ENCODE measurements at regions not wholly inside any gene's neighbourhood (a gene's known extent, or its start where the extent isn't known, plus 50 kb on each side); places are given as distances from the start of the nearest gene placed in this dataset.
"Not testable (repeated sequence)": the region's sequence is repeated elsewhere in the genome, so short reads cannot be mapped to it uniquely, and the experiment has no call there.

DNA sequence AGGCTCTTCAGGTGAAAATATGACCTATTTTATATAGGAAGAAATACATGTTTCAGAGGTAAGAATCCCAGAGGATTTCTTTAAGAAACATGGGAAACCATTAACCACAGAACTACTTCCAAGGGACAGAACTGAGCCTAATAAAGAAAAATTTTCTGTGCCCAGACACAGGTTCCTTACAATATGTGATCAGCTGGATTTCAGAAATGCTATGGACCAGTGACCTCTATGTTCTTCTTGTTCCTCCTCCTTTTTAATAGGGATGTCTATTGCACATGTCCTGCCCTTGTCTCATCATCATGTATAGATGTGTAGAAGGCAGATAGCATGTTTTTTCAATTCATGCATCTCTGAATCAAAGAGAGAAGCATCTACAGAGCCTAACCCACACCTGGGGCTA, 836.6 kb downstream of the RNF144A start:
- no peak overlapping the region for H2AFZ ChIP-seq
- no peak overlapping the region for H3K4me2 ChIP-seq (ENCODE audit: low read length)
- H3K27ac ChIP-seq = no peak overlapping the region
- no peaks in the 10 kb centered on the region for H3K4me1 ChIP-seq
- TF ChIP-seq, protein P1, sequence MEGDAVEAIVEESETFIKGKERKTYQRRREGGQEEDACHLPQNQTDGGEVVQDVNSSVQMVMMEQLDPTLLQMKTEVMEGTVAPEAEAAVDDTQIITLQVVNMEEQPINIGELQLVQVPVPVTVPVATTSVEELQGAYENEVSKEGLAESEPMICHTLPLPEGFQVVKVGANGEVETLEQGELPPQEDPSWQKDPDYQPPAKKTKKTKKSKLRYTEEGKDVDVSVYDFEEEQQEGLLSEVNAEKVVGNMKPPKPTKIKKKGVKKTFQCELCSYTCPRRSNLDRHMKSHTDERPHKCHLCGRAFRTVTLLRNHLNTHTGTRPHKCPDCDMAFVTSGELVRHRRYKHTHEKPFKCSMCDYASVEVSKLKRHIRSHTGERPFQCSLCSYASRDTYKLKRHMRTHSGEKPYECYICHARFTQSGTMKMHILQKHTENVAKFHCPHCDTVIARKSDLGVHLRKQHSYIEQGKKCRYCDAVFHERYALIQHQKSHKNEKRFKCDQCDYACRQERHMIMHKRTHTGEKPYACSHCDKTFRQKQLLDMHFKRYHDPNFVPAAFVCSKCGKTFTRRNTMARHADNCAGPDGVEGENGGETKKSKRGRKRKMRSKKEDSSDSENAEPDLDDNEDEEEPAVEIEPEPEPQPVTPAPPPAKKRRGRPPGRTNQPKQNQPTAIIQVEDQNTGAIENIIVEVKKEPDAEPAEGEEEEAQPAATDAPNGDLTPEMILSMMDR (IDR thresholded peaks at IDR 0.05) = no peak
- H3K27me3 ChIP-seq (ENCODE audit: control insufficient read depth, insufficient read depth, low read length) = no peaks in the 10 kb centered on the region
- no peak overlapping the region for H3K9ac ChIP-seq
- H3K4me3 ChIP-seq (ENCODE audit: low read depth, low read length) = no peak overlapping the region
- no peaks in the 10 kb centered on the region for H3K9me3 ChIP-seq (ENCODE audit: control insufficient read depth, low read length)
- H3K79me2 ChIP-seq = no peaks in the 10 kb centered on the region
- H3K36me3 ChIP-seq (ENCODE audit: control insufficient read depth, insufficient read depth, low read length) = no peaks in the 10 kb centered on the region

DNA sequence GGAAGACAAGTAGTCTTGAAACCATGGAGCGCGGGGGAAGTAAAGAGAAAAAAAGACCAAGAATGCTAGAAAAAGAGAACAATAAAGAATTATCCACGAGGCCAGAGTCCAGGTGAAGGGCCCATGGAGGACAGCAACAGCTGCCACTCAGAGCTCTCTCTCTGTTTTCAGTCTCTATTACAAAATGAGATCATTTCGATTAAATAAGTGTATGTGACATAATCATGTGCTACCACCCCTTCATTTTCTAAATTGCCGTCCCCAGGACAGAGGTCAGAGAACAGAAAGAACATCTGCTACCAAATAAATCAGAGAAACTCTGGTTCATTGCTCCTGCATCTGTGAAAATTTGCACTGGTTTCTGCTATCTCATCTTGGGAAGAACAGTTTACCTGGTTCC, 838.7 kb downstream of the RNF144A start:
- Histone ChIP-seq H3K4me2 (ENCODE audit: low read length) (no peak overlapping the region), H3K27me3 (ENCODE audit: control insufficient read depth, insufficient read depth, low read length) (no peaks in the 10 kb centered on the region), H3K4me3 (ENCODE audit: low read depth, low read length) (no peak overlapping the region), H3K79me2 (no peaks in the 10 kb centered on the region), H3K36me3 (ENCODE audit: control insufficient read depth, insufficient read depth, low read length) (no peaks in the 10 kb centered on the region), H3K27ac (no peak overlapping the region), H3K9ac (no peak overlapping the region), H2AFZ (no peak overlapping the region), H3K9me3 (ENCODE audit: control insufficient read depth, low read length) (no peaks in the 10 kb centered on the region), H3K4me1 (no peaks in the 10 kb centered on the region)
- TF ChIP-seq, protein P1 (IDR thresholded peaks at IDR 0.05) = no peak

GRCh38 chr2:7758073-7758759, 841.0 kb downstream of the RNF144A start:
- TF ChIP-seq, protein P1 (IDR thresholded peaks at IDR 0.05) = no peak
- Histone ChIP-seq H3K79me2 (no peaks in the 10 kb centered on the region), H3K9ac (no peak overlapping the region), H3K4me2 (ENCODE audit: low read length) (no peak overlapping the region), H3K4me1 (no peaks in the 10 kb centered on the region), H3K27ac (no peak overlapping the region), H3K36me3 (ENCODE audit: control insufficient read depth, insufficient read depth, low read length) (no peaks in the 10 kb centered on the region), H3K4me3 (ENCODE audit: low read depth, low read length) (no peak overlapping the region), H3K27me3 (ENCODE audit: control insufficient read depth, insufficient read depth, low read length) (no peaks in the 10 kb centered on the region), H3K9me3 (ENCODE audit: control insufficient read depth, low read length) (no peaks in the 10 kb centered on the region), H2AFZ (no peak overlapping the region)

DNA sequence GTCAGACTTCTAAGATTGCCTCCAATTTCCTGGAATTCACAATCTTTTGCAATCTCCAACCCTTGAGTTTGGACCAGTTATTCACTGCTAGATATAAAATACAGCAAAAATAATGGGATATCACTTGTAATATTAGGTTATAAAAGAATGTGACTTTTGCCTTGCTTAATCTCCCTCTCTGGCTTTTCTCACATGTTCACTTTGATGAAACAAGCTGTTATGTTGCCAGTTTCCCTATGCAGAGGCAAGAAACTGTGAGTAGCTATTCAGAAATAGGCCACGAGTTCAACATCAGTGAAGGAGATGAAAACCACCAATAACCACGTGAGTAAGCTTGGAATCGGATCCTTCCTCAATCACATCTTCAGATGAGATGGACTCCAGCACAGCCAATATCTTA, 842.7 kb downstream of the RNF144A start:
- H3K4me2 ChIP-seq (ENCODE audit: low read length) = no peak overlapping the region
- no peak overlapping the region for H2AFZ ChIP-seq
- H3K27me3 ChIP-seq (ENCODE audit: control insufficient read depth, insufficient read depth, low read length) = no peaks in the 10 kb centered on the region
- H3K9me3 ChIP-seq (ENCODE audit: control insufficient read depth, low read length) = no peaks in the 10 kb centered on the region
- no peak overlapping the region for H3K9ac ChIP-seq
- no peaks in the 10 kb centered on the region for H3K36me3 ChIP-seq (ENCODE audit: control insufficient read depth, insufficient read depth, low read length)
- no peak overlapping the region for H3K4me3 ChIP-seq (ENCODE audit: low read depth, low read length)
- no peaks in the 10 kb centered on the region for H3K79me2 ChIP-seq
- H3K4me1 ChIP-seq = no peaks in the 10 kb centered on the region
- H3K27ac ChIP-seq = no peak overlapping the region
- TF ChIP-seq, protein P1 (IDR thresholded peaks at IDR 0.05) = no peak

DNA sequence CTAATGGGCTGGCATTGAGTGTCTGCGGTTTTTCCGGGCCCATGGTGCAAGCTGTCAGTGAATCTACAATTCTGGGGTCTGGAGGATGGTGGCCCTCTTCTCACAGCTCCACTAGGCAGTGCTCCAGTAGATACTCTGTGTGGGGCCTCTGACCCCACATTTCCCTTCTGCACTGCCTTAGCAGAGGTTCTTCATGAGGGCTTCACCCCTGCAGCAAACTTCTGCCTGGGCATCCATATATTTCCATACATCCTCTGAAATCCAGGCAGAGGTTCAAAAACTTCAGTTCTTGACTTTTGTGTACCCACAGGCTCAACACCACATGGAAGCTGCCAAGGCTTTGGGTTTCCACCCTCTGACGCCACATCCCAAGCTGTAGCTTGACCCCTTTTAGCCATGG, 846.2 kb downstream of the RNF144A start:
- not testable (repeated sequence) for H3K4me2 ChIP-seq (ENCODE audit: low read length); H2AFZ ChIP-seq; H3K4me1 ChIP-seq; H3K9ac ChIP-seq; H3K36me3 ChIP-seq (ENCODE audit: control insufficient read depth, insufficient read depth, low read length); H3K4me3 ChIP-seq (ENCODE audit: low read depth, low read length); H3K27ac ChIP-seq; H3K9me3 ChIP-seq (ENCODE audit: control insufficient read depth, low read length); H3K79me2 ChIP-seq; H3K27me3 ChIP-seq (ENCODE audit: control insufficient read depth, insufficient read depth, low read length)

All from parathyroid adenoma (tissue), 2 donors.